ENCODE measurements at regions not wholly inside any gene's neighbourhood (a gene's known extent, or its start where the extent isn't known, plus 50 kb on each side); places are given as distances from the start of the nearest gene placed in this dataset.

DNA sequence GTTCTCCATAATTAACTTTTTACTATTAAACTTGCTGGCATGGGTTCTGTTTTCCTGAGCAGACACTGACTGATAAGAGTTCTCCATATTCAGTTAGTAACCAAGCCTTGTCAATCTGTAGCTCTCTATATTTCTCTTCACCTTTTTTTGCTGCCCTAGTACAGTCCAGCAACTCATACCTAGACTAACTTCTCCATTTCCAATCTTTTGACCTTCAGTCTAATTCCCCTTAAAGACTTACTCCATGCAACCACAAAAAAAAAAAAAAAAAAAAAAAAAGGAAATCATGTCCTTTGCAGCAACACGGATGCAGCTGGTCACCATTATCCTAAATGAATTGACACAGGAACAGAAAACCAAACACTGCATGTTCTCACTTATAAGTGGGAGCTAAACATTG, 125.7 kb upstream of the KRAS start:
- Histone ChIP-seq H3K4me1 (replicated peaks in 1 of 2) (no peaks in the 10 kb centered on the region), H3K4me3 (no peak overlapping the region), H3K27ac (no peak overlapping the region), H3K36me3 (replicated peaks in 1 of 2) (no peaks in the 10 kb centered on the region), H3K27me3 (no peaks in the 10 kb centered on the region), H3K9me3 (replicated peaks in 1 of 3) (no peaks in the 10 kb centered on the region)
- 0 to 69% (median 36%) methylated on average over 1 of the region's 1 CpG for WGBS, 4 donors
- intact Hi-C loops (cut with DNase I), result no loop called here
- no peak for DNase-seq
- TF ChIP-seq POLR2A (IDR thresholded peaks at IDR 0.05), result no peak
- TF ChIP-seq, protein P1, sequence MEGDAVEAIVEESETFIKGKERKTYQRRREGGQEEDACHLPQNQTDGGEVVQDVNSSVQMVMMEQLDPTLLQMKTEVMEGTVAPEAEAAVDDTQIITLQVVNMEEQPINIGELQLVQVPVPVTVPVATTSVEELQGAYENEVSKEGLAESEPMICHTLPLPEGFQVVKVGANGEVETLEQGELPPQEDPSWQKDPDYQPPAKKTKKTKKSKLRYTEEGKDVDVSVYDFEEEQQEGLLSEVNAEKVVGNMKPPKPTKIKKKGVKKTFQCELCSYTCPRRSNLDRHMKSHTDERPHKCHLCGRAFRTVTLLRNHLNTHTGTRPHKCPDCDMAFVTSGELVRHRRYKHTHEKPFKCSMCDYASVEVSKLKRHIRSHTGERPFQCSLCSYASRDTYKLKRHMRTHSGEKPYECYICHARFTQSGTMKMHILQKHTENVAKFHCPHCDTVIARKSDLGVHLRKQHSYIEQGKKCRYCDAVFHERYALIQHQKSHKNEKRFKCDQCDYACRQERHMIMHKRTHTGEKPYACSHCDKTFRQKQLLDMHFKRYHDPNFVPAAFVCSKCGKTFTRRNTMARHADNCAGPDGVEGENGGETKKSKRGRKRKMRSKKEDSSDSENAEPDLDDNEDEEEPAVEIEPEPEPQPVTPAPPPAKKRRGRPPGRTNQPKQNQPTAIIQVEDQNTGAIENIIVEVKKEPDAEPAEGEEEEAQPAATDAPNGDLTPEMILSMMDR (IDR thresholded peaks at IDR 0.05), result no peak

DNA sequence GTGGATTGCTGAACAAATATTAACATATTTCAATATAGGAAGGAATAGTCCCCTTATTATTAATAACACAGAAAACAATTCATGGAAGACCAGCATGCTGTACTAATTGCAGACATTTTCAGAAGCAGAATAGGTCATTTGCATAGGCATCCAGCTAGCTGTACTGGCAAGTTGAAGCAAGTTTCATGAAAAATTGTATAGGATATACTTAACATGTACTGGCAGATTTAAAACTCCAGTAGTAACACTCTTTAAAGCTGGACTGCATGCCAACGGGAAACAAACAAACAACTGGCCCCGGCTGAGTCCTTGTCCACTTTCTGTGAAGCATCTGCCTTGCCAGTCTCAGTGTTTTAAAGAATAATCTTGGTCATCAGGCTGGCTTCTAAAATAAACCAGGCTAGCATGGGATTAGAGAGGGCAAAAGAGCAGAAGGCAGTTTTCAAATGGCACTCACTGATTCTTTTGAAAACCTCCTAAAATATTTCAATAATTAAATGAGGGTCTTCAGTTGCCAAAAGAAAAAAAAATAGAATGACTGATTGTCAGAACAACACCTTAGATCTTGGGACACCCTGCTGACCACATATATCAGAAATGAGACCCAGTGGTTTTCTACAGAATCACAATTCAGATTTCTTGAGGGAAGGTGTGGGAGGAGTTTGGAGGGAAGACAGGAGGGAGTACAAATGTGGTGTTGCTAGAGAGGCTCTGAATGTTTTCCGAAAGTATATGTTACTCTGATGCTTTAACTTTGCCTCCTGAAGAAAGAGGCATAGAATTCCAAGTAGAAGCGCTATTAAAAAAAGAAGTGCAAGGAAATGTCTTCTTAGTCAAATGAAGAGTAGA, 122.5 kb upstream of the KRAS start:
- WGBS, 4 donors, result 69 to 89% (median 83%) methylated on average over 4 of the region's 4 CpGs
- Histone ChIP-seq H3K27me3 (no peaks in the 10 kb centered on the region), H3K27ac (no peak overlapping the region), H3K9me3 (replicated peaks in 1 of 3) (no peaks in the 10 kb centered on the region), H3K4me3 (no peak overlapping the region), H3K36me3 (replicated peaks in 1 of 2) (no peaks in the 10 kb centered on the region), H3K4me1 (replicated peaks in 1 of 2) (no peaks in the 10 kb centered on the region)
- intact Hi-C loops (cut with DNase I), result no loop called here
- DNase-seq, result no peak
- TF ChIP-seq, protein P1 (IDR thresholded peaks at IDR 0.05), result no peak
- TF ChIP-seq POLR2A (IDR thresholded peaks at IDR 0.05), result no peak

GRCh38 chr12:25372002-25372401, 121.3 kb upstream of the KRAS start:
- H3K9me3 ChIP-seq (replicated peaks in 1 of 3), result no peaks in the 10 kb centered on the region
- TF ChIP-seq, protein P1 (IDR thresholded peaks at IDR 0.05), result no peak
- TF ChIP-seq POLR2A (IDR thresholded peaks at IDR 0.05), result no peak
- H3K36me3 ChIP-seq (replicated peaks in 1 of 2), result no peaks in the 10 kb centered on the region
- H3K4me3 ChIP-seq, result no peak overlapping the region
- H3K27me3 ChIP-seq, result no peaks in the 10 kb centered on the region
- intact Hi-C loops (cut with DNase I), result no loop called here
- no peak for DNase-seq
- H3K27ac ChIP-seq, result no peak overlapping the region
- H3K4me1 ChIP-seq (replicated peaks in 1 of 2), result no peaks in the 10 kb centered on the region

GRCh38 chr12:25368557-25368956, 117.8 kb upstream of the KRAS start:
- Histone ChIP-seq H3K4me1 (replicated peaks in 1 of 2) (no peaks in the 10 kb centered on the region), H3K27me3 (no peaks in the 10 kb centered on the region), H3K36me3 (replicated peaks in 1 of 2) (no peaks in the 10 kb centered on the region), H3K27ac (no peak overlapping the region), H3K4me3 (no peak overlapping the region), H3K9me3 (replicated peaks in 1 of 3) (no peaks in the 10 kb centered on the region)
- intact Hi-C loops (cut with DNase I), result no loop called here
- no peak for TF ChIP-seq POLR2A (IDR thresholded peaks at IDR 0.05)
- TF ChIP-seq, protein P1 (IDR thresholded peaks at IDR 0.05), result no peak
- no peak for DNase-seq
